H1 (cell line): ENCODE measurements at regions not wholly inside any gene's neighbourhood (a gene's known extent, or its start where the extent isn't known, plus 50 kb on each side); places are given as distances from the start of the nearest gene placed in this dataset.

Experiments
- CTCF ChIA-PET: fragments of 300-600 bp; sonication (Branson Sonifier 250); formaldehyde crosslinking; loops from one replicate; lab custom pipeline; 2021; ENCODE audit not compliant: partially characterized antibody; lab: Charles Lee
- POLR2A ChIA-PET: fragments of 300-600 bp; sonication (Branson Sonifier 250); formaldehyde crosslinking; loops from one replicate; lab custom pipeline; 2021; ENCODE audit warnings: inconsistent platforms; ENCODE audit not compliant: partially characterized antibody; lab: Charles Lee
- DNase-seq, 2 experiments: peaks; one replicate each; pipeline versions ENCODE4 v3.0.0 to v3.0.0-alpha.2; 2010 to 2022; ENCODE audit warnings: low spot score in 2 of 2, low read depth in 1 of 2, mixed read lengths in 1 of 2
- FAIRE-seq: peaks from 2 replicates; lab custom pipeline; 2011; peaks lifted over from hg19 to GRCh38; lab: Jason Lieb, UNC
- H2AFZ ChIP-seq: 2 replicates; pipeline ENCODE4 v1.8.1; 2012; ENCODE audit warnings: low read length, inconsistent platforms
- H2AK5ac ChIP-seq: 2 replicates; pipeline ENCODE4 v1.6.1; 2013; ENCODE audit warnings: low read depth, low read length
- H2BK120ac ChIP-seq: replicated peaks from 2 replicates; pipeline ENCODE3; 2013; ENCODE audit warnings: low read depth, low read length, inconsistent platforms
- H2BK12ac ChIP-seq: 2 replicates; pipeline ENCODE4 v1.6.1; 2013; ENCODE audit warnings: low read depth, low read length
- H2BK15ac ChIP-seq: 2 replicates; pipeline ENCODE4 v1.6.1; 2013; ENCODE audit warnings: low read length
- H2BK20ac ChIP-seq: 2 replicates; pipeline ENCODE4 v1.6.1; 2013; ENCODE audit warnings: low read length
- H2BK5ac ChIP-seq: 2 replicates; pipeline ENCODE4 v1.6.1; 2013; ENCODE audit warnings: low read depth, low read length
- H3K14ac ChIP-seq: 2 replicates; pipeline ENCODE4 v1.6.1; 2013; ENCODE audit warnings: inconsistent platforms; ENCODE audit not compliant: insufficient read length
- H3K18ac ChIP-seq: 2 replicates; pipeline ENCODE4 v1.6.1; 2013; ENCODE audit warnings: low read length; ENCODE audit errors: extremely low read depth
- H3K23ac ChIP-seq: 2 replicates; pipeline ENCODE4 v1.6.1; 2013; ENCODE audit warnings: inconsistent platforms; ENCODE audit not compliant: insufficient read length
- H3K23me2 ChIP-seq: 2 replicates; pipeline ENCODE4 v1.6.1; 2013; ENCODE audit warnings: low read depth, low read length
- H3K27ac ChIP-seq: 2 replicates; pipeline ENCODE4 v1.6.1; 2011; ENCODE audit warnings: low read depth, low read length, inconsistent platforms
- H3K27me3 ChIP-seq, 4 experiments: replicated peaks in 1 of 4; 1 replicate in 1 of 4; 2 replicates in 3 of 4; pipeline versions ENCODE4 v1.6.1 to v1.8.1; 2011 to 2013; ENCODE audit warnings: low read length in 3 of 4, mild to moderate bottlenecking in 3 of 4, inconsistent platforms in 2 of 4, mixed read lengths in 2 of 4, moderate library complexity in 1 of 4; ENCODE audit not compliant: control insufficient read depth in 3 of 4, insufficient read depth in 3 of 4; ENCODE audit errors: extremely low read depth in 1 of 4
- H3K36me3 ChIP-seq, 4 experiments: 2 replicates each; pipeline versions ENCODE4 v1.6.1 to v1.8.1; 2011 to 2013; ENCODE audit warnings: mild to moderate bottlenecking in 4 of 4, low read length in 3 of 4, moderate library complexity in 2 of 4, control low read depth in 1 of 4, inconsistent platforms in 1 of 4; ENCODE audit not compliant: insufficient read depth in 4 of 4, control insufficient read depth in 2 of 4
- H3K4ac ChIP-seq: replicated peaks from 2 replicates; pipeline ENCODE3; 2013; ENCODE audit warnings: low read length, low read depth, mixed read lengths, inconsistent platforms; ENCODE audit not compliant: insufficient read length
- H3K4me1 ChIP-seq, 4 experiments: replicated peaks in 1 of 4; 1 replicate in 1 of 4; 2 replicates in 3 of 4; pipeline versions ENCODE4 v1.6.1 to v1.8.1; 2011 to 2013; ENCODE audit warnings: low read length in 3 of 4, inconsistent platforms in 2 of 4, mixed read lengths in 1 of 4; ENCODE audit not compliant: insufficient read depth in 4 of 4, control insufficient read depth in 3 of 4
- H3K4me2 ChIP-seq, 2 experiments: 2 replicates each; pipeline versions ENCODE4 v1.6.1 to v1.8.1; 2011 to 2013; ENCODE audit warnings: low read depth in 2 of 2, low read length in 2 of 2, control low read depth in 1 of 2, inconsistent platforms in 1 of 2, mild to moderate bottlenecking in 1 of 2; ENCODE audit not compliant: insufficient read depth in 1 of 2
- H3K4me3 ChIP-seq, 4 experiments: fragments of 200-600, 300-600 bp in 1 of 4; sonication (generic), shearing (Covaris generic), sonication (Bioruptor Twin) in 1 of 4; 2 replicates each; pipeline versions ENCODE4 v1.5.1 to v1.8.1; 2011 to 2016; ENCODE audit warnings: low read length in 4 of 4, low read depth in 3 of 4, control low read depth in 2 of 4, inconsistent platforms in 2 of 4, mild to moderate bottlenecking in 2 of 4, mixed read lengths in 1 of 4, moderate library complexity in 1 of 4; ENCODE audit not compliant: insufficient read depth in 2 of 4; ENCODE audit errors: extremely low read depth in 1 of 4
- H3K56ac ChIP-seq: replicated peaks from 2 replicates; pipeline ENCODE3; 2013; ENCODE audit warnings: low read depth, mild to moderate bottlenecking, mixed read lengths, low read length, inconsistent platforms; ENCODE audit not compliant: insufficient read length
- H3K79me1 ChIP-seq: 2 replicates; pipeline ENCODE4 v1.6.1; 2013; ENCODE audit warnings: low read depth, low read length, control low read depth
- H3K79me2 ChIP-seq, 2 experiments: 2 replicates each; pipeline versions ENCODE4 v1.6.1 to v1.8.1; 2012 to 2013; ENCODE audit warnings: low read length in 2 of 2, mild to moderate bottlenecking in 2 of 2, inconsistent platforms in 1 of 2; ENCODE audit not compliant: insufficient read depth in 2 of 2, control insufficient read depth in 1 of 2
- H3K9ac ChIP-seq, 4 experiments: replicated peaks in 1 of 4; 1 replicate in 1 of 4; 2 replicates in 3 of 4; pipeline versions ENCODE4 v1.6.1 to v1.8.1; 2011 to 2013; ENCODE audit warnings: low read depth in 3 of 4, low read length in 3 of 4, control low read depth in 2 of 4, mild to moderate bottlenecking in 2 of 4, moderate library complexity in 2 of 4, inconsistent platforms in 1 of 4; ENCODE audit errors: extremely low read depth in 1 of 4
- H3K9me3 ChIP-seq, 2 experiments: 2 replicates each; pipeline versions ENCODE4 v1.6.1 to v1.8.1; 2012 to 2013; ENCODE audit warnings: mild to moderate bottlenecking in 2 of 2, moderate library complexity in 2 of 2, control low read depth in 1 of 2, inconsistent platforms in 1 of 2, low read depth in 1 of 2, low read length in 1 of 2, mixed read lengths in 1 of 2; ENCODE audit not compliant: insufficient read depth in 2 of 2
- H4K20me1 ChIP-seq, 2 experiments: replicated peaks in 1 of 2; 2 replicates each; pipeline versions ENCODE3 to v1.8.1; 2011 to 2013; ENCODE audit warnings: inconsistent platforms in 2 of 2, low read length in 2 of 2, mild to moderate bottlenecking in 1 of 2; ENCODE audit not compliant: insufficient read depth in 2 of 2, control insufficient read depth in 1 of 2
- H4K5ac ChIP-seq: 2 replicates; pipeline ENCODE4 v1.6.1; 2013; ENCODE audit warnings: low read length, low read depth, mixed read lengths, inconsistent platforms; ENCODE audit not compliant: insufficient read length
- H4K8ac ChIP-seq: 2 replicates; pipeline ENCODE4 v1.8.0; 2013; ENCODE audit warnings: mild to moderate bottlenecking, moderate library complexity, low read length, inconsistent platforms; ENCODE audit not compliant: insufficient read depth; ENCODE audit errors: extremely low read depth
- H4K91ac ChIP-seq: replicated peaks from 2 replicates; pipeline ENCODE3; 2013; ENCODE audit warnings: low read length, mixed read lengths, inconsistent platforms; ENCODE audit not compliant: insufficient read length
- ATF2 ChIP-seq: IDR thresholded peaks from 2 replicates; pipeline ENCODE4 v1.6.1; 2012; ENCODE audit warnings: low read length, inconsistent platforms
- BACH1 ChIP-seq: IDR thresholded peaks from 2 replicates; pipeline ENCODE4 v1.6.1; 2012; ENCODE audit warnings: low read length, improper control_type of control experiment
- CHD1 ChIP-seq: IDR thresholded peaks from 2 replicates; pipeline ENCODE4 v1.6.1; 2012; ENCODE audit warnings: low read depth, low read length, improper control_type of control experiment
- CTBP2 ChIP-seq: IDR thresholded peaks from 2 replicates; pipeline ENCODE4 v1.7.0; 2011; ENCODE audit warnings: borderline replicate concordance, mild to moderate bottlenecking, moderate library complexity, mixed read lengths, low read length; ENCODE audit not compliant: insufficient read depth, insufficient read length
- EP300 ChIP-seq, 2 experiments: IDR thresholded peaks; 1 replicate in 1 of 2; 2 replicates in 1 of 2; pipeline ENCODE4 v1.6.1; 2011 to 2012; ENCODE audit warnings: low read depth in 2 of 2, low read length in 2 of 2, mild to moderate bottlenecking in 2 of 2, borderline replicate concordance in 1 of 2, inconsistent platforms in 1 of 2, moderate library complexity in 1 of 2
- GABPA ChIP-seq: IDR thresholded peaks from 2 replicates; pipeline ENCODE4 v1.6.1; 2011; ENCODE audit warnings: mild to moderate bottlenecking, low read length, moderate library complexity, borderline replicate concordance; ENCODE audit not compliant: insufficient read depth
- HDAC6 ChIP-seq: IDR thresholded peaks from one replicate; pipeline ENCODE4 v1.7.1; 2012; ENCODE audit warnings: low read depth, mild to moderate bottlenecking, inconsistent platforms, low read length, moderate library complexity
- POU5F1 ChIP-seq: IDR thresholded peaks from 2 replicates; pipeline ENCODE4 v1.6.1; 2011; ENCODE audit warnings: low read depth, mild to moderate bottlenecking, low read length, moderate library complexity
- RAD21 ChIP-seq, 2 experiments: IDR thresholded peaks in 1 of 2; conservative IDR thresholded peaks in 1 of 2; 2 replicates each; pipeline ENCODE4 v1.6.1; 2011; ENCODE audit warnings: low read depth in 2 of 2, low read length in 2 of 2, improper control_type of control experiment in 1 of 2, inconsistent platforms in 1 of 2, mild to moderate bottlenecking in 1 of 2, moderate library complexity in 1 of 2
- USF2 ChIP-seq: IDR thresholded peaks from 2 replicates; pipeline ENCODE4 v1.6.1; 2011; ENCODE audit warnings: low read length, improper control_type of control experiment
- YY1 ChIP-seq: IDR thresholded peaks from 2 replicates; pipeline ENCODE4 v1.6.1; 2011; ENCODE audit warnings: low read depth, mild to moderate bottlenecking, low read length
- WGBS, 2 experiments: shearing (Covaris generic) in 1 of 2; methylation state at CpG; one replicate each; pipeline versions ENCODE4 v1.1.6 to v1.1.7; 2013 to 2015; ENCODE audit warnings: low lambda C conversion rate in 2 of 2, mixed read lengths in 2 of 2, inconsistent platforms in 1 of 2, low coverage in 1 of 2, missing lambda C conversion rate in 1 of 2; ENCODE audit not compliant: insufficient replicate concordance in 2 of 2, insufficient coverage in 1 of 2, insufficient read length in 1 of 2; ENCODE audit errors: extremely low coverage in 1 of 2, missing lambda C conversion rate in 1 of 2; 5-methylcytosine and 5-hydroxymethylcytosine counted together

GRCh38 chr12:92261071-92261470 is 115.4 kb upstream of the BTG1 start:
- no peak overlapping the region for H2AFZ ChIP-seq
- H4K5ac ChIP-seq, result no peak overlapping the region
- H3K27ac ChIP-seq, result no peak overlapping the region
- FAIRE-seq (no peak), DNase-seq (no peak)
- no peaks in the 10 kb centered on the region for H3K4me1 ChIP-seq
- H3K36me3 ChIP-seq, result no peaks in the 10 kb centered on the region
- no peak overlapping the region for H3K4me2 ChIP-seq
- H3K4me3 ChIP-seq, result no peak overlapping the region
- no peak overlapping the region for H4K8ac ChIP-seq
- CTCF ChIA-PET, result interaction anchor here (0.6 to 0.7 kb wide), 2 partner anchors 147 to 198 kb away, joined by 4 to 7 read pairs; no protein-coding TSS in a partner anchor
- no peak overlapping the region for H4K91ac ChIP-seq
- H3K79me1 ChIP-seq, result no peaks in the 10 kb centered on the region
- H2BK15ac ChIP-seq, result no peak overlapping the region
- H3K79me2 ChIP-seq, result no peaks in the 10 kb centered on the region
- no peak overlapping the region for H2AK5ac ChIP-seq
- POLR2A ChIA-PET, result interaction anchor here (1.1 kb wide), 1 partner anchor 115 kb away, joined by 3 read pairs; the partner anchor contains the start of gene BTG1
- no peaks in the 10 kb centered on the region for H4K20me1 ChIP-seq
- H3K9me3 ChIP-seq, result no peaks in the 10 kb centered on the region
- WGBS, 2 experiments, result 90% methylated on average over 3 of the region's 3 CpGs; no CpG with 5 or more reads in 1 of the 2 experiments
- peaks cover 0 to under 1% (median 0%) of the 10 kb centered on the region in 4 experiments; a peak in 1 of 7 replicates for H3K27me3 ChIP-seq
- no peak overlapping the region for H2BK120ac ChIP-seq
- H2BK20ac ChIP-seq, result no peak overlapping the region
- no peak overlapping the region for H2BK5ac ChIP-seq
- no peak overlapping the region for H3K14ac ChIP-seq
- no peak overlapping the region for H3K23ac ChIP-seq
- no peak overlapping the region for H3K56ac ChIP-seq
- H3K23me2 ChIP-seq, result no peaks in the 10 kb centered on the region
- no peak overlapping the region for H3K9ac ChIP-seq
- H3K18ac ChIP-seq, result no peak overlapping the region
- H3K4ac ChIP-seq, result no peak overlapping the region
- H2BK12ac ChIP-seq, result no peak overlapping the region
- TF ChIP-seq HDAC6 (no peak), USF2 (no peak), YY1 (no peak), POU5F1 (no peak), BACH1 (no peak), CHD1 (no peak), CTBP2 (no peak), EP300 (IDR thresholded peaks at IDR 0.05; ENCODE audit: borderline replicate concordance in 1 of 2, low read depth in 2 of 2, low read length in 2 of 2) (no peak), ATF2 (no peak), GABPA (no peak), RAD21 (IDR thresholded peaks at IDR 0.05 in 1 of 2, conservative IDR thresholded peaks at IDR 0.05 in 1 of 2; ENCODE audit: low read depth in 2 of 2, low read length in 2 of 2) (no peak)
